ENCODE measurements at regions not wholly inside any gene's neighbourhood (a gene's known extent, or its start where the extent isn't known, plus 50 kb on each side); places are given as distances from the start of the nearest gene placed in this dataset.

GRCh38 chr2:72051971-72052505 is 95.6 kb downstream of the CYP26B1 start:
- Histone ChIP-seq H3K4me2 (ENCODE audit: insufficient read depth, low read length) (no peak overlapping the region), H3K4me1 (replicated peaks in 1 of 2; ENCODE audit: control insufficient read depth in 2 of 2, insufficient read depth in 2 of 2, low read length in 2 of 2) (no peaks in the 10 kb centered on the region), H3K9me3 (replicated peaks; ENCODE audit: control insufficient read depth, insufficient read depth, low read depth, low read length) (no peaks in the 10 kb centered on the region), H3K36me3 (ENCODE audit: control insufficient read depth, insufficient read depth, low read length) (no peaks in the 10 kb centered on the region), H3K9ac (ENCODE audit: insufficient read depth in 1 of 2, low read depth in 2 of 2, low read length in 2 of 2) (no peak overlapping the region), H3K79me2 (ENCODE audit: control insufficient read depth, insufficient read depth, low read length) (no peaks in the 10 kb centered on the region), H3K27ac (ENCODE audit: extremely low read depth, low read depth, low read length) (no peak overlapping the region), H3K4me3 (no peak overlapping the region), H2AFZ (ENCODE audit: low read depth, low read length) (no peak overlapping the region), H3K27me3 (ENCODE audit: control insufficient read depth in 2 of 2, insufficient read depth in 2 of 2, low read length in 2 of 2) (no peaks in the 10 kb centered on the region), H3K9me1 (ENCODE audit: control insufficient read depth, insufficient read depth, low read length) (no peaks in the 10 kb centered on the region), H4K20me1 (replicated peaks; ENCODE audit: control insufficient read depth, insufficient read depth, low read length) (no peaks in the 10 kb centered on the region)
- DNase-seq (ENCODE audit: extremely low read depth in 1 of 4, low spot score in 3 of 4) (no peak), ATAC-seq (no peak), FAIRE-seq (no peak)
- 3% methylated on average over 4 of the region's 4 CpGs for whole genome bisulfite sequencing (ENCODE audit: insufficient coverage, low coverage, missing lambda C conversion rate)
- ChIA-PET POLR2A (interaction anchor here (0.5 to 0.7 kb wide), 2 partner anchors 75 to 764 kb away, joined by 3 to 5 read pairs; no protein-coding TSS in a partner anchor), CTCF (ENCODE audit: low intra/inter-chr PET ratio) (no interaction called here)
- in situ Hi-C loops (cut with MboI) (no loop called here), intact Hi-C loops (cut with micrococcal nuclease) (no loop called here)
- TF ChIP-seq CEBPG (CRISPR knock-in tag; IDR thresholded peaks at IDR 0.05) (no peak), CEBPG (tag; conservative IDR thresholded peaks at IDR 0.05 in 1 of 2, IDR thresholded peaks at IDR 0.05 in 1 of 2) (peak in 1 of 2 experiments; percentile 59; a peak in 2 of 4 replicates), CEBPB (tag; IDR thresholded peaks at IDR 0.05) (peak; percentile 30; the same call in 1 of the 2 replicates), ZBED1 (IDR thresholded peaks at IDR 0.05) (no peak), EP400 (IDR thresholded peaks at IDR 0.05) (no peak), E2F4 (CRISPR knock-in tag; IDR thresholded peaks at IDR 0.05; ENCODE audit: low read depth) (no peak)
- BruUV-seq (replicated peaks): no TSS peak

Data from K562 (cell line).